Type B pancreatic cell (in vitro differentiated cells): ENCODE measurements at regions not wholly inside any gene's neighbourhood (a gene's known extent, or its start where the extent isn't known, plus 50 kb on each side); places are given as distances from the start of the nearest gene placed in this dataset.
"Not testable (repeated sequence)": the region's sequence is repeated elsewhere in the genome, so short reads cannot be mapped to it uniquely, and the experiment has no call there.

Experiments used
- DNase-seq: peaks from one replicate; pipeline ENCODE4 v3.0.0; 2021; ENCODE audit warnings: mixed read lengths; ENCODE audit not compliant: unreplicated experiment; ENCODE audit errors: extremely low spot score
- H3K27ac Mint-ChIP-seq: 2 replicates; pipeline ENCODE4 v1.8.0; 2021; ENCODE audit warnings: mild to moderate bottlenecking, mixed read lengths
- H3K27me3 Mint-ChIP-seq: 2 replicates; pipeline ENCODE4 v1.8.0; 2021; ENCODE audit warnings: mixed read lengths
- H3K36me3 Mint-ChIP-seq: 2 replicates; pipeline ENCODE4 v1.8.0; 2021; ENCODE audit warnings: mixed read lengths
- H3K4me1 Mint-ChIP-seq: one replicate; pipeline ENCODE4 v1.8.0; 2021; ENCODE audit warnings: mixed read lengths; ENCODE audit not compliant: unreplicated experiment
- H3K4me3 Mint-ChIP-seq: 2 replicates; pipeline ENCODE4 v1.8.0; 2021; ENCODE audit warnings: mild to moderate bottlenecking, mixed read lengths
- H3K9me3 Mint-ChIP-seq: 2 replicates; pipeline ENCODE4 v1.8.0; 2021; ENCODE audit warnings: mixed read lengths
- CTCF ChIP-seq: fragments of 200-600 bp; sonication (generic); conservative IDR thresholded peaks from 2 replicates; pipeline ENCODE4 v1.5.0; 2021; ENCODE audit warnings: antibody characterized with exemption, mild to moderate bottlenecking

GRCh38 chr11:23869671-23870070 is 627.2 kb upstream of the LUZP2 start:
- H3K9me3 Mint-ChIP-seq, result peaks cover 9% of the 10 kb centered on the region
- H3K4me1 Mint-ChIP-seq, result peaks cover 18% of the 10 kb centered on the region
- H3K36me3 Mint-ChIP-seq, result no peaks in the 10 kb centered on the region
- no peaks in the 10 kb centered on the region for H3K27me3 Mint-ChIP-seq
- H3K27ac Mint-ChIP-seq, result no peak overlapping the region
- H3K4me3 Mint-ChIP-seq, result no peak overlapping the region
- no peak for DNase-seq
- TF ChIP-seq CTCF, result no peak

- Mint-ChIP-seq H3K4me1 (peaks cover 18% of the 10 kb centered on the region), H3K36me3 (no peaks in the 10 kb centered on the region), H3K27me3 (no peaks in the 10 kb centered on the region), H3K27ac (no peak overlapping the region), H3K9me3 (peaks cover 6% of the 10 kb centered on the region), H3K4me3 (no peak overlapping the region)
- DNase-seq, result no peak
- TF ChIP-seq CTCF, result no peak
These were observed 623.4 kb upstream of the LUZP2 start for GRCh38 chr11:23873406-23873805.

- no peak overlapping the region for H3K4me3 Mint-ChIP-seq
- H3K27ac Mint-ChIP-seq, result no peak overlapping the region
- H3K4me1 Mint-ChIP-seq, result peaks cover 13% of the 10 kb centered on the region
- H3K27me3 Mint-ChIP-seq, result no peaks in the 10 kb centered on the region
- no peak for TF ChIP-seq CTCF
- H3K36me3 Mint-ChIP-seq, result no peaks in the 10 kb centered on the region
- DNase-seq, result no peak
- H3K9me3 Mint-ChIP-seq, result no peaks in the 10 kb centered on the region
These were observed 621.5 kb upstream of the LUZP2 start for GRCh38 chr11:23875176-23875850.

GRCh38 chr11:23883426-23884048 is 613.3 kb upstream of the LUZP2 start:
- H3K27ac Mint-ChIP-seq, H3K9me3 Mint-ChIP-seq, H3K36me3 Mint-ChIP-seq, H3K27me3 Mint-ChIP-seq, H3K4me3 Mint-ChIP-seq, DNase-seq, H3K4me1 Mint-ChIP-seq: not testable (repeated sequence)

- Mint-ChIP-seq H3K27ac (no peak overlapping the region), H3K9me3 (peaks cover 8% of the 10 kb centered on the region), H3K27me3 (no peaks in the 10 kb centered on the region), H3K4me1 (peaks cover 5% of the 10 kb centered on the region), H3K4me3 (no peak overlapping the region), H3K36me3 (no peaks in the 10 kb centered on the region)
- no peak for DNase-seq
- no peak for TF ChIP-seq CTCF
These were observed 612.5 kb upstream of the LUZP2 start for GRCh38 chr11:23884341-23884740.

GRCh38 chr11:23885801-23886200 is 611.1 kb upstream of the LUZP2 start:
- Mint-ChIP-seq H3K4me3 (no peak overlapping the region), H3K27ac (no peak overlapping the region), H3K4me1 (no peaks in the 10 kb centered on the region), H3K27me3 (no peaks in the 10 kb centered on the region), H3K9me3 (peaks cover 8% of the 10 kb centered on the region), H3K36me3 (no peaks in the 10 kb centered on the region)
- no peak for DNase-seq
- TF ChIP-seq CTCF, result no peak

- not testable (repeated sequence) for H3K4me3 Mint-ChIP-seq, DNase-seq, H3K4me1 Mint-ChIP-seq, H3K36me3 Mint-ChIP-seq, H3K9me3 Mint-ChIP-seq, H3K27me3 Mint-ChIP-seq, H3K27ac Mint-ChIP-seq
These were observed 609.7 kb upstream of the LUZP2 start for GRCh38 chr11:23887122-23887521.
